Neural progenitor cell (in vitro differentiated cells): ENCODE measurements at regions not wholly inside any gene's neighbourhood (a gene's known extent, or its start where the extent isn't known, plus 50 kb on each side); places are given as distances from the start of the nearest gene placed in this dataset.

Experiments
- DNase-seq: peaks from one replicate; pipeline ENCODE4 v3.0.0-alpha.2; 2016; ENCODE audit warnings: low spot score
- H2AFZ ChIP-seq: fragments of 200-600 bp; sonication (generic); replicated peaks from 2 replicates; pipeline ENCODE4 v1.6.1; 2016; ENCODE audit warnings: antibody characterized with exemption
- H3F3A ChIP-seq: fragments of 200-600 bp; sonication (generic); 2 replicates; pipeline ENCODE4 v1.6.1; 2016; ENCODE audit warnings: antibody characterized with exemption, low read depth
- H3K27ac ChIP-seq: fragments of 200-600 bp; sonication (generic); 2 replicates; pipeline ENCODE4 v1.5.1; 2016; ENCODE audit warnings: mild to moderate bottlenecking
- H3K27me3 ChIP-seq: fragments of 200-600 bp; sonication (generic); 2 replicates; pipeline ENCODE4 v1.6.1; 2016; ENCODE audit warnings: mild to moderate bottlenecking, moderate library complexity
- H3K36me3 ChIP-seq: fragments of 200-600 bp; sonication (generic); 2 replicates; pipeline ENCODE4 v1.5.1; 2016
- H3K4me1 ChIP-seq: fragments of 200-600 bp; sonication (generic); 2 replicates; pipeline ENCODE4 v1.6.1; 2016; ENCODE audit warnings: mixed run types
- H3K4me2 ChIP-seq: fragments of 200-600 bp; sonication (generic); 2 replicates; pipeline ENCODE4 v1.6.1; 2016
- H3K4me3 ChIP-seq: fragments of 200-600 bp; sonication (generic); 2 replicates; pipeline ENCODE4 v1.5.1; 2016
- H3K79me2 ChIP-seq: fragments of 200-600 bp; sonication (generic); 2 replicates; pipeline ENCODE4 v1.6.1; 2016; ENCODE audit warnings: low read depth
- H3K9ac ChIP-seq: fragments of 200-600 bp; sonication (generic); 2 replicates; pipeline ENCODE4 v1.6.1; 2016
- H3K9me3 ChIP-seq: fragments of 200-600 bp; sonication (generic); 2 replicates; pipeline ENCODE4 v1.5.1; 2016; ENCODE audit warnings: low read depth
- H4K20me1 ChIP-seq: fragments of 200-600 bp; sonication (generic); 2 replicates; pipeline ENCODE4 v1.6.1; 2016; ENCODE audit warnings: low read depth
- H3K27ac Mint-ChIP-seq: 3 replicates; pipeline ENCODE4 v1.8.0; 2021; ENCODE audit warnings: mixed read lengths
- H3K27me3 Mint-ChIP-seq: 2 replicates; pipeline ENCODE4 v1.8.0; 2022; ENCODE audit warnings: low read depth, mild to moderate bottlenecking, inconsistent platforms, moderate library complexity, mixed read lengths; ENCODE audit not compliant: insufficient read depth
- H3K36me3 Mint-ChIP-seq: 3 replicates; pipeline ENCODE4 v1.8.0; 2021; ENCODE audit warnings: mixed read lengths
- H3K4me1 Mint-ChIP-seq: 3 replicates; pipeline ENCODE4 v1.8.0; 2021; ENCODE audit warnings: mixed read lengths
- H3K4me3 Mint-ChIP-seq: 3 replicates; pipeline ENCODE4 v1.8.0; 2021; ENCODE audit warnings: mild to moderate bottlenecking, moderate library complexity, mixed read lengths
- H3K9me3 Mint-ChIP-seq: 3 replicates; pipeline ENCODE4 v1.8.0; 2020; ENCODE audit warnings: mixed read lengths
- EZH2 ChIP-seq: fragments of 200-600 bp; sonication (generic); IDR thresholded peaks from 2 replicates; pipeline ENCODE4 v1.6.1; 2017; ENCODE audit warnings: antibody characterized with exemption, mild to moderate bottlenecking, moderate library complexity
- EZH2phosphoT487 ChIP-seq: fragments of 200-600 bp; sonication (generic); IDR thresholded peaks from 2 replicates; pipeline ENCODE4 v1.6.1; 2017; ENCODE audit warnings: antibody characterized with exemption
- TF ChIP-seq, protein P1 (sequence below): fragments of 200-600 bp; sonication (generic); IDR thresholded peaks from 2 replicates; pipeline ENCODE4 v1.5.1; 2017; ENCODE audit warnings: antibody characterized with exemption, mild to moderate bottlenecking

- no peak overlapping the region for H3K27ac Mint-ChIP-seq
- H3F3A ChIP-seq, result peaks cover 3% of the 10 kb centered on the region
- peaks cover 2% of the 10 kb centered on the region for H3K9me3 Mint-ChIP-seq
- H3K4me3 Mint-ChIP-seq, result no peak overlapping the region
- peaks cover 11% of the 10 kb centered on the region for H3K4me1 ChIP-seq
- no peaks in the 10 kb centered on the region for H3K27me3 Mint-ChIP-seq
- peaks cover 10% of the 10 kb centered on the region for H3K4me1 Mint-ChIP-seq
- H3K27me3 ChIP-seq, result no peaks in the 10 kb centered on the region
- H3K9ac ChIP-seq, result no peak overlapping the region
- no peaks in the 10 kb centered on the region for H3K36me3 Mint-ChIP-seq
- TF ChIP-seq EZH2phosphoT487 (no peak), EZH2 (no peak)
- TF ChIP-seq, protein P1, sequence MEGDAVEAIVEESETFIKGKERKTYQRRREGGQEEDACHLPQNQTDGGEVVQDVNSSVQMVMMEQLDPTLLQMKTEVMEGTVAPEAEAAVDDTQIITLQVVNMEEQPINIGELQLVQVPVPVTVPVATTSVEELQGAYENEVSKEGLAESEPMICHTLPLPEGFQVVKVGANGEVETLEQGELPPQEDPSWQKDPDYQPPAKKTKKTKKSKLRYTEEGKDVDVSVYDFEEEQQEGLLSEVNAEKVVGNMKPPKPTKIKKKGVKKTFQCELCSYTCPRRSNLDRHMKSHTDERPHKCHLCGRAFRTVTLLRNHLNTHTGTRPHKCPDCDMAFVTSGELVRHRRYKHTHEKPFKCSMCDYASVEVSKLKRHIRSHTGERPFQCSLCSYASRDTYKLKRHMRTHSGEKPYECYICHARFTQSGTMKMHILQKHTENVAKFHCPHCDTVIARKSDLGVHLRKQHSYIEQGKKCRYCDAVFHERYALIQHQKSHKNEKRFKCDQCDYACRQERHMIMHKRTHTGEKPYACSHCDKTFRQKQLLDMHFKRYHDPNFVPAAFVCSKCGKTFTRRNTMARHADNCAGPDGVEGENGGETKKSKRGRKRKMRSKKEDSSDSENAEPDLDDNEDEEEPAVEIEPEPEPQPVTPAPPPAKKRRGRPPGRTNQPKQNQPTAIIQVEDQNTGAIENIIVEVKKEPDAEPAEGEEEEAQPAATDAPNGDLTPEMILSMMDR, result no peak
- H3K27ac ChIP-seq, result no peak overlapping the region
- no peak overlapping the region for H3K4me2 ChIP-seq
- H4K20me1 ChIP-seq, result no peaks in the 10 kb centered on the region
- no peaks in the 10 kb centered on the region for H3K36me3 ChIP-seq
- no peaks in the 10 kb centered on the region for H3K9me3 ChIP-seq
- no peak overlapping the region for H3K4me3 ChIP-seq
- H3K79me2 ChIP-seq, result no peaks in the 10 kb centered on the region
- no peak overlapping the region for H2AFZ ChIP-seq
- DNase-seq, result no peak
Observed at GRCh38 chr14:98167275-98167674, 1104.7 kb downstream of the BCL11B start.

DNA sequence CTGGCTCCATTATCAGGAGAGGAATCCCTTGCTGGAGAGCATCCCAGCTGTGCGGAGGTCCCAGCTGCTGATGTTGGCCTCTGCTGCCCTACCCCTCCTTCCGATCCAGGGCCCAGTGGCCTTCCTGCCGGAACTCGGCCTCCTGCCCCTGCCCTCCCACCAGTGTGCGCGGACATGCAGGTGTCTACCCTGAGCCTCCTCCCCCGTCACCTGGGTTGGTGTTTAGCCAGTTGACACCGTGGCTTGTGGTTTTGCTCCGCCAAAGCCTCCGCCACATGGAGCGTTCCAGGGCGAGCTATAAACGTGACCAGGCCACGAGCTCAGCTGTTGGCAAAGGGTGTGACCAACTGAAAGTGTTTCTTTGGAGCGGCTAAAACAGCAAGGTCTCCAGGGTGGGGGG, 1104.3 kb downstream of the BCL11B start:
- no peak for DNase-seq
- no peak overlapping the region for H3K27ac Mint-ChIP-seq

GRCh38 chr14:98168211-98168985, 1103.6 kb downstream of the BCL11B start:
- Mint-ChIP-seq H3K36me3 (no peaks in the 10 kb centered on the region), H3K4me1 (peaks cover 8% of the 10 kb centered on the region), H3K4me3 (no peak overlapping the region), H3K27ac (no peak overlapping the region), H3K9me3 (peaks cover 2% of the 10 kb centered on the region), H3K27me3 (peaks cover 1% of the 10 kb centered on the region)
- H3F3A ChIP-seq, result no peaks in the 10 kb centered on the region
- H3K79me2 ChIP-seq, result no peaks in the 10 kb centered on the region
- H3K4me3 ChIP-seq, result no peak overlapping the region
- H3K9ac ChIP-seq, result no peak overlapping the region
- no peaks in the 10 kb centered on the region for H3K36me3 ChIP-seq
- no peak overlapping the region for H2AFZ ChIP-seq
- TF ChIP-seq EZH2phosphoT487, result no peak
- TF ChIP-seq, protein P1, result no peak
- TF ChIP-seq EZH2, result no peak
- no peak overlapping the region for H3K4me2 ChIP-seq
- peaks cover 7% of the 10 kb centered on the region for H3K4me1 ChIP-seq
- no peaks in the 10 kb centered on the region for H3K9me3 ChIP-seq
- no peak for DNase-seq
- no peak overlapping the region for H3K27ac ChIP-seq
- no peaks in the 10 kb centered on the region for H3K27me3 ChIP-seq
- no peaks in the 10 kb centered on the region for H4K20me1 ChIP-seq

More for the DNA sequence above, 1104.3 kb downstream of the BCL11B start:
- Histone ChIP-seq H4K20me1 (no peaks in the 10 kb centered on the region), H3K79me2 (no peaks in the 10 kb centered on the region), H3K4me1 (peaks cover 10% of the 10 kb centered on the region), H3K27me3 (no peaks in the 10 kb centered on the region), H3K9me3 (no peaks in the 10 kb centered on the region), H3K36me3 (no peaks in the 10 kb centered on the region), H2AFZ (no peak overlapping the region), H3K9ac (no peak overlapping the region), H3K4me3 (no peak overlapping the region), H3F3A (peaks cover 3% of the 10 kb centered on the region), H3K27ac (no peak overlapping the region), H3K4me2 (no peak overlapping the region)
- no peaks in the 10 kb centered on the region for H3K27me3 Mint-ChIP-seq
- peaks cover 2% of the 10 kb centered on the region for H3K9me3 Mint-ChIP-seq
- peaks cover 10% of the 10 kb centered on the region for H3K4me1 Mint-ChIP-seq
- H3K36me3 Mint-ChIP-seq, result no peaks in the 10 kb centered on the region
- TF ChIP-seq EZH2 (no peak), EZH2phosphoT487 (no peak)
- TF ChIP-seq, protein P1, result no peak
- no peak overlapping the region for H3K4me3 Mint-ChIP-seq
